Activated T-cell treated with anti-CD3 and anti-CD28 coated beads for 48 hours (primary cell): ENCODE measurements at regions not wholly inside any gene's neighbourhood (a gene's known extent, or its start where the extent isn't known, plus 50 kb on each side); places are given as distances from the start of the nearest gene placed in this dataset.
"Not testable (repeated sequence)": the region's sequence is repeated elsewhere in the genome, so short reads cannot be mapped to it uniquely, and the experiment has no call there.

Source experiments
- DNase-seq: peaks from one replicate; pipeline ENCODE4 v3.0.0-alpha.2; 2020; ENCODE audit warnings: low read depth

DNA sequence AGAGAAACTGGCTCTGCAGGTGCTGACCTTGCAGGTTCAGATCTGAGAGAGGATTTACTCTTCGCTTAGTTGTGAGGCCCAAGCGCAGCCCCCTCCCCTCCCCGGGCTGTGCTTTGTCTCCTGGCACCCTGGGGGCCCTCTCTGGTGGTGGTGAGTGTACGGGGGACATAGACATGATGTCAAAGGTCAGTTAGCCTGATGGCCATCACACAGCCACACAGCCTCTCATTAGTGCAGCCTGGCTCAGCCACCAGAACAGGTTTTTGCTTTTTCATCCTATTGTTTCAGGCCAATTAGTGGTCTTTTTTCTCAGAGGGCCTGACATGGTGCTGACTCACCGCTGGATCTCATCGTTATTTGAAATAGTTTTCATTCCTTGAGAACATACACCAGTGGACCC is 437.9 kb downstream of the AACS start:
- no peak for DNase-seq

GRCh38 chr12:125509195-125509594 is 444.0 kb downstream of the AACS start:
- no peak for DNase-seq

GRCh38 chr12:125512541-125513298 is 447.5 kb downstream of the AACS start:
- no peak for DNase-seq

GRCh38 chr12:125515887-125516286 is 450.7 kb downstream of the AACS start:
- DNase-seq: no peak

GRCh38 chr12:125518074-125518473 is 452.8 kb downstream of the AACS start:
- DNase-seq: no peak

DNA sequence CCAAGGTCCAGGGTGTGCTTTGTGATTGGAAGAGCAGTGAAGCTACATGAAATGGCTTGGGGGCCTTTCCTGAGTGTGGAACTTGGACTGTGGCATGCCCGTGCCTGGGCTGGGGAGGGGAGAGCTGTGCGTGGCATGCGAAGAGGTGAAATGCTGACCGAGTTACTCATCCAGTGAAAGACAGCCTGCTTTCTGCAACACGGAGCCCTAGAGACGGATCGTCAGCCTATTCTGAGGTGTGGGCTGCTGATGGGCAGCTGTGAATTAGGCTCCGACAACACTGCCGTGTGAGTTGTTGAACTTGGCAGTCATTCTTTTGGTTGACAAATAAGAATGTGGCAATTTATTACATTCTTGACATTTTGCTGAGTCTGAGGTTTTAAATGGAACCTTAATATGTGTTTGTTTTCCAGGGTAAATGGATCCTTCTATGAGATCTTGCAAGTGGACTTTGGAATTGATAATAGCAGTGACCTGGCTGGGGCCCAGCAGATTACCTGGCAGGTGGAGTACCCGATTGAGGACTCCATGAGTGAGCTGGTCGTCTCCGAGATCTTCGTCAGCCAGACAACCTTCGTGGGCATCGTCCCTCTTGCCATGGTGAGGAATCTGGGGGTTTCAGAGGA is 453.9 kb downstream of the AACS start:
- no peak for DNase-seq

GRCh38 chr12:125525879-125526278 is 460.6 kb downstream of the AACS start:
- no peak for DNase-seq

- DNase-seq: no peak
Measured at GRCh38 chr12:125528281-125528680, 463.0 kb downstream of the AACS start.

DNA sequence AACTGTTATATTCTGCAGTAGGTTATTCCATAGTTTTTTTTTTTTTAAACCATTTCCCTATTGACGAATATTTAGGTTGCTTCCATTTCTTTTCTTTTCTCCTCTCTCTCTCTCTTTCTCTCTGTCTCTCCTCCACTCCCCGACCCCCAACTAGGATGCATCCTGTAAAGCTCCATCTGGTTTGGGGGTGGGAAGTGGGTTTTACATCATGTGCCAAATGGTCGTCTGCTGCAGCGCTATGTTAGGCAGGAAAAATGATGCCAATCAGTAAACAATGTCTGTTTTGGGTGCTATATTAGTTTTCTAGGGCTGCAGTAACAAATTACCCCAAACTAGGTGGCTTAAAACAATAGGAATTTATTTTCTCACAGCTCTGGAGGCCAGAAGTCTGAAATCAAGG is 465.0 kb downstream of the AACS start:
- DNase-seq: no peak

DNA sequence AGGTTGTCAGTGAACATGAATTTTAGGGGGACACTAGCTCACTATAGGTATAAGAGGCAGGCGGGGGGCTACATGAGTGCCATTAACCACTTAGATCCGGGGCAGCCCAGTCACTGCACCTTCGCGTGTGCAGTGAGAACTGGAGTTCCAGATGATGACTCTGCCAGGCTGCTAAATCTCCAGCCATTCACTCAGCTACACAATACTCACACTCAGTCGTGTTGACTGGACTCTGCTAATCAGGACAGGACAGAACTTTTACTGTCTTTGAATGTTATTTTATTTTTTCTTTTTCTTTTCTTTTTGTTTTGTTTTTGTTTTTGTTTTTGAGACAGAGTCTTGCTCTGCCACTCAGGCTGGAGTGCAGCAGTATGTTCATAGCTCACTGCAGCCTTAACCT is 465.6 kb downstream of the AACS start:
- no peak for DNase-seq

DNA sequence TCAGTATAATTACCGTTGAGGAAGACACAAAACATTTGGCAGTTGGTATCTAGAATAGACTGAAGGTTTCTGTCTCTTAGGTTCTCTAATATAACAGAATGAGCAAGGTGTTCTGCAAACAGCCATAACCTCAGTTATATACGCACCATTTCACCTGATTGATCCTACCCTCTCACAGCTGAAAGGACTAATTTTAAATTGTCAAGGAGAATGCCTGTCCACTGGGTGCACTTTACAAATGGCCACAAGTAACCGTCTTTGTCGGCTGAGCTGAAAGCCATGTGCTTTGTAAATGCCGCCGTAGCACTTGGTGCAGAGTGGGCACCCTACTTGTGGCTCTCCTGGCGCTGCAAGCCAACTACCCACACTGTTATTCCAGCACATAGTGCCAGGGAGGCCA is 466.3 kb downstream of the AACS start:
- no peak for DNase-seq

DNA sequence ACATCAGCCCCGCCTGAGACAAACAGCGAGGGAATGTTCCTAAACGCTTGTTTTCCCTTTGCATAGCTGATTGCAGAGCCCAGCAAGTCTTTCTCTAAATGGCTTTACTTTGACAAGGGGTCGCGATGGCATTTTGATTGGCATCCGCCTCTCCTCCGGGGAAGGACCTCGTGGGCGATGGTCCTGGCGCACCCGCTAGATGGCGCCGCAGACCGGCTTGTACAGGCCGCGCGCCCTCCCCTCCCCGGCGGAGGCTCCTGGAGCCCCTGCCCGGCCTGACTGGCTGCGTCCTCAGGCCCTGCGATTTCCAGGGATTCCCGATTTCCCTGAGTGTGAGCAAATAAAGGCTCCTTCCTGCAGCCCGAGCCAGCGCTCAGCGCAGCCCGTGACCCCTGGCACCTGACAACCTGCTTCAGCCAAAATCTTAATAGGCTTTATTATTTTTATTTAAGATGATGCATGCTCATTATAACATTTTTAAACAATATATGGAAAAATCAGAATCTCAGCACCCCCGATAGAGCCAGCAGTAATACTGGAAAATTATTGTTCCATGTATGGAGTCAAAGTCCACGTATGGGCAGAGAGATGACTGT is 468.3 kb downstream of the AACS start:
- DNase-seq: peak; percentile 21

DNA sequence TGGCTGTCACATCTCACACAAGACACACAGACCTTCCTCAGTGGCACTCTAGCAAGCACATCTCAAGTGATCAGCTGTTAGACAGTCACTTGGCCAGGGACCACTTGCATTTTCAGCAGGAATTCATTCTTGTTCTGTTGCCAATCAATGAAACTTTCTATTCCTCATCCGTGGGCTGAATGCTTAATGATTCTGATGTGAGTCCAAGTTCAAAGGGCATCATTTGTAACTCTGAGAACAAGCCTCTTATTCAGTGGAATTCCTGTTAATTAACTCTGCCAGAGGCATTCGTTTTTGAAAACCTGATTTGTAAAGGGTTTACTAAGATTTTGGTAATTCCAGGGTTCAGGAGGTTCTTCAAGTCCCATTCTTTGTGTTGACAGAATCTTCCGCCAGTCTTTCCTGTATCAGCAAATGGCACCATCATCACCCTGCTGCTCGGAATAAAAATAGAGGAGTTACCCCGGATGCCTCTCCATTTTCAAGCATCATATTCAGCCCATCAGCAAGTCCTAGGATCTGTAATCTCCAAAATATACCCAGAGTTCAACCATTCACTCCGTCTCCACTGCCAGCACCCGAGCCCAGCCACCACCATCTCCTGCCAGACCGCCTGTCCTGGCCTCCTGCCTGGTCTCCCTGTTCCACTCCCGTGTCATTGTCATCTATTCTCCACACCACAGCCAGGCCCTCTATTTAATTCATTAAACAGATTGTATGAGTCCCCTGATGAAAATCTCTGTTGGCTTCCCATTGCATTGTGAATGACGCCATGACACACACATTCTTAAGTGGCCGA is 473.4 kb downstream of the AACS start:
- DNase-seq: no peak

- no peak for DNase-seq
Measured at GRCh38 chr12:125540580-125541204, 475.5 kb downstream of the AACS start.

DNA sequence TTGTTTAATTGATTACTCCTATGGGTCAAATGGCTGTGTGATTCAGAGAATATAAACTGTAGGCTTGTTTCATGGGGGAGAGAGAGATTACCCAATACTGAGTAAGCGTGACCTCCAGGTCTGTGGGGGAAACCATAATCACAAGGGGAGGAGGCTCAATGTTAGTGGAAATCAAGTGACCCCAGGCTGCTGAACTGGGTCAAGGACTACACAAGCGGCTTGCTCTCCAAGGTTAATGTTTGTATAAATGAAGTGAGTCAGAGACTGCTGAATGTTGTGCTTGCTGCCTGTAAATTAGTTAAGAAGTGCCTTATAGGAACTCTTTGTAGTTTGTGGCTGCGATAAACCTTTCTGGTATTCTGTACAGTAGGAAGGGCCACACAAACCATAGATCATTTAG is 479.7 kb downstream of the AACS start:
- DNase-seq: no peak

DNA sequence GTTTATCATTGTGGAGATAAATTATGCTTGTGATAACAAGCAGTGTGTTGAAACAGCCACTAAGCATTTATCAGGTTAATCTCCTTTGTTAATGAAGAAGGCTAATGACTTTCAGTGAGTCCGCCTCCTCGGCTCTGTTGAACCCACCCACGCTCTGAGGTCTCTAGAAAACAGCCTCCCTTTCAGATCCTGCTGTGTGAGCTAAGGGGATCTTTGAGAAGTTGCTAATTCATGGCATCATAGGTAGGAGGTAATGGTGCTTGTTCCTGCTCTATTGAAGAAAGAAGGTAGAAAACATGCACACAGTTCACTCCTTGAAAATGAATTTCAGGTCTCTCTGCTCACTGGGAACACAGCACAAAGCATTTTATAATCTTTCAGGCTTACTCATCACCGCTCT is 483.9 kb downstream of the AACS start:
- no peak for DNase-seq

DNA sequence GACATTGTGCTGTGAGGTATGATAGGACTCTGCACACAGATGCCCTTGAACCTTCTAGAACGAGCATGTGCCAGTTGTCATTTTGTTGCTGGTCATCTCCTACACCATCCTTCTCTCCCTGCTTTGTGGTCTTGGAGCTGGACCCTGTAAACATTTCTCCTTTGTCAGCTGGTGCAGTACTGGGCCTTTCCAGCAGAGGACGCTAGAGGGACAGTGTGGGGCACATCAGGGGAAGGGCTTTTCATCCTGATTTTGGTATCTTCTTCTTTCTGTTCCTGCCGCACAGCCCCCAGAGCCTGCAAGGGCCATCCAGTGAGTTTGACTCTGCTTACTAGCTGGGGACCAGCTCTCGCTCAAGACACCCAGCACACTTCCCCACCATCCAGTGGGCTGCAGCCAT is 484.6 kb downstream of the AACS start:
- DNase-seq: no peak

DNA sequence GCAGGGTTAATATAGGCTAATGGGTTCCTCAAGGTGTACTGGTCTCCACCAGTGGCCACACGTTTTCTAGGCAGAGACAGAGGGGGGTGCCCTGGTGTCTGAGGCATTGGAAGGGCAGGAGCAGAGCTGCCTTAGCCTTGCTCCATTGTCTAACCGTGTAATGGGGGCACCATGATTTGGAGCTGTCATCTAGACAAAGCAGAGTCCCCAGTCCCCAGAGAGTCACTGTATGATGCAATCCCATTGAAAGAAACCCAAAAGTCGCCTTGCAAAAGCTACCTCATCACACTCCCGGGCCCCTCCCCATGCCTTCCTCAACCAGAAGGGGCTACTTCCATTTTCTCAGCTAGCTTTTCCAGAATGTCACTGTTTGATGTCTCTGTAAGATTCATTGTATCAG is 487.1 kb downstream of the AACS start:
- no peak for DNase-seq

DNA sequence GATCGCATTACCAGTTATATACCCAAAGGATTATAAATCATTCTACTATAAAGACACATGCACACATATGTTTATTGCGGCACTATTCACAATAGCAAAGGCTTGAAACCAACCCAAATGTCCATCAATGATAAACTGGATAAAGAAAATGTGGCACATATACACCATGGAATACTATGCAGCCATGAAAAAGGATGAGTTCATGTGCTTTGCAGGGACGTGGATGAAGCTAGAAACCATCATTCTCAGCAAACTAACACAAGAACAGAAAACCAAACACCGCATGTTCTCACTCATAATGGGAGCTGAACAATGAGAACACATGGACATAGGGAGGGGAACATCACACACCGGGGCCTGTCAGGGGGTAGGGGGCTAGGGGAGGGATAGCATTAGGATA is 495.8 kb downstream of the AACS start:
- not testable (repeated sequence) for DNase-seq

GRCh38 chr12:125564753-125565152 is 499.5 kb downstream of the AACS start:
- no peak for DNase-seq

DNA sequence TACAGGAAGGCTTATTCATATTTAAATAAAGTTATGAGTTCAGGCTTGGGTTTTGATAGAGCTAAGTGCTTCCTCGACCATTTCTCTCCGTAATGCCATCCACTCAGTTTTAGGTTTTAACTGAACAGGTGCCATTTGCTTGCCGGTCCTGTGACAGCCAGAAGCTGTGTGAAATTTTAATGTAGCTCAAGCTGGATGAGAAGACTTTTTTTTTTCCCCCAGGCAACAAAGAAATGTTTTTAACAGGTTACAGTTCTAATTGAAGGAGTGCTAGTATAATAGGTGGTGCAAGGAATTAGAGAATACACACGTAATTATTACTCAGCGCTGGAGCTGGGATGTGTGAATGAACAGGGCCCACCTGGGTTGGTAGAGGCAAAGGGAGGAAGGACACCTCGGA is 502.3 kb downstream of the AACS start:
- DNase-seq: no peak

- no peak for DNase-seq
Measured at GRCh38 chr12:125568306-125568705, 503.1 kb downstream of the AACS start.
